MM.1S (cell line): ENCODE measurements at regions not wholly inside any gene's neighbourhood (a gene's known extent, or its start where the extent isn't known, plus 50 kb on each side); places are given as distances from the start of the nearest gene placed in this dataset.

Experiments
- DNase-seq: peaks from one replicate; pipeline ENCODE4 v3.0.0-alpha.2; 2015
- H2AFZ ChIP-seq: fragments of 300-600 bp; sonication (generic); 2 replicates; pipeline ENCODE4 v1.6.0; 2016; ENCODE audit warnings: antibody characterized with exemption, low read length
- H3F3A ChIP-seq: fragments of 300-600 bp; sonication (generic); 2 replicates; pipeline ENCODE4 v1.6.1; 2016; ENCODE audit warnings: mild to moderate bottlenecking, antibody characterized with exemption, low read length, moderate library complexity, mixed read lengths; ENCODE audit not compliant: insufficient read depth
- H3K27ac ChIP-seq: fragments of 300-600 bp; sonication (generic); 2 replicates; pipeline ENCODE4 v1.5.1; 2016; ENCODE audit warnings: mild to moderate bottlenecking, low read length
- H3K27me3 ChIP-seq: fragments of 300-600 bp; sonication (generic); replicated peaks from 2 replicates; pipeline ENCODE4 v1.6.0; 2016; ENCODE audit warnings: low read length; ENCODE audit not compliant: insufficient read depth
- H3K36me3 ChIP-seq: fragments of 300-600 bp; sonication (generic); replicated peaks from 2 replicates; pipeline ENCODE4 v1.6.1; 2016; ENCODE audit warnings: mild to moderate bottlenecking, low read length, mixed read lengths; ENCODE audit not compliant: insufficient read depth
- H3K4me1 ChIP-seq: fragments of 300-600 bp; sonication (generic); 2 replicates; pipeline ENCODE4 v1.6.1; 2016; ENCODE audit warnings: low read length, mixed read lengths
- H3K4me2 ChIP-seq: fragments of 300-600 bp; sonication (generic); 2 replicates; pipeline ENCODE4 v1.6.0; 2016; ENCODE audit warnings: low read depth, low read length
- H3K4me3 ChIP-seq: fragments of 300-600 bp; sonication (generic); 2 replicates; pipeline ENCODE4 v1.5.1; 2016; ENCODE audit warnings: low read length, mixed read lengths
- H3K79me2 ChIP-seq: fragments of 300-600 bp; sonication (generic); 2 replicates; pipeline ENCODE4 v1.6.1; 2016; ENCODE audit warnings: mixed run types, low read length, mixed read lengths
- H3K9ac ChIP-seq: fragments of 300-600 bp; sonication (generic); 2 replicates; pipeline ENCODE4 v1.6.1; 2016; ENCODE audit warnings: low read length, mixed read lengths
- H3K9me2 ChIP-seq: fragments of 300-600 bp; sonication (generic); replicated peaks from 2 replicates; pipeline ENCODE4 v1.6.1; 2016; ENCODE audit warnings: mild to moderate bottlenecking, low read length, mixed read lengths; ENCODE audit not compliant: insufficient read depth
- H3K9me3 ChIP-seq: fragments of 300-600 bp; sonication (generic); replicated peaks from 2 replicates; pipeline ENCODE4 v1.6.1; 2016; ENCODE audit warnings: mild to moderate bottlenecking, low read length, mixed read lengths; ENCODE audit not compliant: insufficient read depth
- H4K20me1 ChIP-seq: fragments of 300-600 bp; sonication (generic); 2 replicates; pipeline ENCODE4 v1.6.1; 2016; ENCODE audit warnings: mild to moderate bottlenecking, low read length, moderate library complexity, mixed read lengths; ENCODE audit not compliant: insufficient read depth
- EZH2 ChIP-seq: fragments of 300-600 bp; sonication (generic); optimal IDR thresholded peaks from 2 replicates; pipeline ENCODE3; 2017; ENCODE audit warnings: low read depth, mild to moderate bottlenecking, antibody characterized with exemption, low read length, mixed read lengths
- EZH2phosphoT487 ChIP-seq: fragments of 300-600 bp; sonication (generic); IDR thresholded peaks from 2 replicates; pipeline ENCODE4 v1.6.1; 2018; ENCODE audit warnings: antibody characterized with exemption, low read length
- TF ChIP-seq, protein P1 (sequence below): fragments of 300-600 bp; sonication (generic); IDR thresholded peaks from 2 replicates; pipeline ENCODE4 v1.5.1; 2016; ENCODE audit warnings: antibody characterized with exemption, low read length, mixed read lengths

DNA sequence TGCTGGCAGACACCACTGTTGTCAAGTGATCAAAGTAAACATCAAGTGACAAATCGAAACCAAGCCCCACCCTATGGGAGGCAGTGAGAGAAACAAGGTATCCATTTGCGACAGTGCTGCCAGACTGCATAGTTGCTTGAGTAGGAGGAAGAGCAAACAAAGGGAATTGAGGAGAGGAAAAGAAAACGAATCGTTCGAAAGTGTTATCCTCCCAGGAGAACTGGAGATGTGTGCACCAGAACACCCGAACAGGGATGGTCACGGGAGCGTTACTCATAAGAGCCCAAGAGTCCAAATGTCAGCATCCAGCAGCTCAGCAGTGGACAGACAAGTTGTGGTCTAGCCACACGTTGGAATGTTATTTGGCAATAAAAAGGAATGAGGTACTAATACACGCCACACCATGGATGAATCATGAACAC is 58.4 kb upstream of the NUP50 start:
- Histone ChIP-seq H4K20me1 (no peaks in the 10 kb centered on the region), H3K9me3 (no peaks in the 10 kb centered on the region), H3F3A (no peaks in the 10 kb centered on the region), H3K4me3 (no peak overlapping the region), H2AFZ (no peak overlapping the region), H3K9me2 (no peaks in the 10 kb centered on the region), H3K27me3 (peaks cover 94% of the 10 kb centered on the region), H3K79me2 (no peaks in the 10 kb centered on the region), H3K9ac (no peak overlapping the region), H3K36me3 (no peaks in the 10 kb centered on the region), H3K4me2 (no peak overlapping the region), H3K27ac (no peak overlapping the region), H3K4me1 (no peaks in the 10 kb centered on the region)
- no peak for DNase-seq
- TF ChIP-seq, protein P1, sequence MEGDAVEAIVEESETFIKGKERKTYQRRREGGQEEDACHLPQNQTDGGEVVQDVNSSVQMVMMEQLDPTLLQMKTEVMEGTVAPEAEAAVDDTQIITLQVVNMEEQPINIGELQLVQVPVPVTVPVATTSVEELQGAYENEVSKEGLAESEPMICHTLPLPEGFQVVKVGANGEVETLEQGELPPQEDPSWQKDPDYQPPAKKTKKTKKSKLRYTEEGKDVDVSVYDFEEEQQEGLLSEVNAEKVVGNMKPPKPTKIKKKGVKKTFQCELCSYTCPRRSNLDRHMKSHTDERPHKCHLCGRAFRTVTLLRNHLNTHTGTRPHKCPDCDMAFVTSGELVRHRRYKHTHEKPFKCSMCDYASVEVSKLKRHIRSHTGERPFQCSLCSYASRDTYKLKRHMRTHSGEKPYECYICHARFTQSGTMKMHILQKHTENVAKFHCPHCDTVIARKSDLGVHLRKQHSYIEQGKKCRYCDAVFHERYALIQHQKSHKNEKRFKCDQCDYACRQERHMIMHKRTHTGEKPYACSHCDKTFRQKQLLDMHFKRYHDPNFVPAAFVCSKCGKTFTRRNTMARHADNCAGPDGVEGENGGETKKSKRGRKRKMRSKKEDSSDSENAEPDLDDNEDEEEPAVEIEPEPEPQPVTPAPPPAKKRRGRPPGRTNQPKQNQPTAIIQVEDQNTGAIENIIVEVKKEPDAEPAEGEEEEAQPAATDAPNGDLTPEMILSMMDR: no peak
- no peak for TF ChIP-seq EZH2
- no peak for TF ChIP-seq EZH2phosphoT487

DNA sequence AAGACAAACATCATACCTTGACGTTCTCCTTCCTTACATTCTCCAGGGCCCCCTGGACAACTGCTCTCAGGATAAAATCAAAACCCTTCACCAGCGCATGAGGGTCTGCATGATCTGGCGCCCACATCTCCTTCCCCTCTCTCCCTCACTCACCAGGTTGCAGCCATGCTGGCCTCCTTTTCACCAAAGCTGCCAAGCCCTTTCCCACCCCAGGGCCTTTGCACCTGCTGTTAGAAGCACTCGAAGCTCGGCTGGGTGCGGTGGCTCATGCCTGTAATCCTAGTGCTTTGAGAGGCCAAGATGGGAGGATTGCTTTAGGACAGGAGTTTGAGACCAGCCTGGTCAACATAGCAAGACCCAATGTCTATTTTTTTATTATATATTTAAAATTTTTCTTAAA is 56.1 kb upstream of the NUP50 start:
- no peak overlapping the region for H3K4me3 ChIP-seq
- H3K9me3 ChIP-seq: no peaks in the 10 kb centered on the region
- no peaks in the 10 kb centered on the region for H3K4me1 ChIP-seq

DNA sequence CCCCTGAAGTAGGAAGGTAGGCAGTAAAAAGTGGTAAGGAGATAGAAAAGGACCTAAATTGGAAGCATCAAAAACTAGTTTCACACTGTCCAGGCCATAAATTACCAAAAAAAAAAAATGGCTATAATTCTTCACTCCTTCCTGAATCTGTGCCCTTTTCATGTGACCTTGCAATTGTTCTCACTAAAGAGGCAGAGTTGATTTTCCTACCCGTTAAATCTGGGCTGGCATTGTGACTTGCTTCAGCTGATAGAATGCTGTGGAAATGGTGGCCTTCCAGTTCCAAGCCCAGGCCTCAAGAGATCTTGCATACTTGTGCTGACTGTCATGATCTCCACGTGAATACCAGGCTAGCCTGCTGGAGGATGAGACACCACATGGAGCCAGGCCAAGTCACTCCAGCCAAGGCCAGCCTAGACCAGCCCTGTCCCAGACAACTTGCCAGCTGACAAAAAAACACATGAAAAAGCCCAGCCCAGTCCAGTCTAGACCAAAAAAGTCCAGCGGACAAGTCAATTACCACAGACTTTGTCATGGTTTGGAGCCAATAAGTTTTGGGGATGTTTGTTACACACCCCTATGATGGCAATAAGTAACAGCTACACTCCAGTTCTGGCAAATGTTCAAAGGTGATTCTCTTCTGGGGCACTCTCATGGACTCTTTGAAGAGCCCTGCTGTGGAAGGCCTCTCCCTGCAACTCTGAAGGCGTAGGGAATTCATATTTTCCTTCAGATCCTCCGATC is 51.4 kb upstream of the NUP50 start:
- TF ChIP-seq EZH2phosphoT487: no peak
- TF ChIP-seq, protein P1: no peak
- TF ChIP-seq EZH2: no peak
- Histone ChIP-seq H3K9ac (no peak overlapping the region), H3K9me2 (no peaks in the 10 kb centered on the region), H3K4me1 (no peaks in the 10 kb centered on the region), H3F3A (no peaks in the 10 kb centered on the region), H3K27ac (no peak overlapping the region), H3K9me3 (no peaks in the 10 kb centered on the region), H3K36me3 (no peaks in the 10 kb centered on the region), H3K4me2 (no peak overlapping the region), H3K4me3 (no peak overlapping the region), H3K27me3 (peaks cover 83% of the 10 kb centered on the region), H3K79me2 (no peaks in the 10 kb centered on the region), H2AFZ (no peak overlapping the region), H4K20me1 (no peaks in the 10 kb centered on the region)
- DNase-seq: no peak

More for the DNA sequence above, 56.1 kb upstream of the NUP50 start:
- no peaks in the 10 kb centered on the region for H3K36me3 ChIP-seq
- no peak overlapping the region for H2AFZ ChIP-seq
- H3K27ac ChIP-seq: no peak overlapping the region
- DNase-seq: no peak
- no peak overlapping the region for H3K9ac ChIP-seq
- H3F3A ChIP-seq: no peaks in the 10 kb centered on the region
- peaks cover 93% of the 10 kb centered on the region for H3K27me3 ChIP-seq
- no peaks in the 10 kb centered on the region for H4K20me1 ChIP-seq
- H3K9me2 ChIP-seq: no peaks in the 10 kb centered on the region
- TF ChIP-seq EZH2 (no peak), EZH2phosphoT487 (no peak)
- TF ChIP-seq, protein P1: no peak
- H3K4me2 ChIP-seq: no peak overlapping the region
- no peaks in the 10 kb centered on the region for H3K79me2 ChIP-seq
